Activated CD4-positive, alpha-beta T cell treated with anti-CD3 and anti-CD28 coated beads, Interleukin-2, Interleukin-6, amounts not matched to agents 100 ng/mL and 50 ng/mL, durations not matched to agents 16 hours and 8 hours (primary cell): ENCODE measurements at regions not wholly inside any gene's neighbourhood (a gene's known extent, or its start where the extent isn't known, plus 50 kb on each side); places are given as distances from the start of the nearest gene placed in this dataset.
A peak's percentile ranks its signal among the peaks of the same experiment; 100 is the strongest.
"Not testable (repeated sequence)": the region's sequence is repeated elsewhere in the genome, so short reads cannot be mapped to it uniquely, and the experiment has no call there.

Source experiments
- DNase-seq: peaks from one replicate; pipeline ENCODE4 v3.0.0-alpha.2; 2020

DNA sequence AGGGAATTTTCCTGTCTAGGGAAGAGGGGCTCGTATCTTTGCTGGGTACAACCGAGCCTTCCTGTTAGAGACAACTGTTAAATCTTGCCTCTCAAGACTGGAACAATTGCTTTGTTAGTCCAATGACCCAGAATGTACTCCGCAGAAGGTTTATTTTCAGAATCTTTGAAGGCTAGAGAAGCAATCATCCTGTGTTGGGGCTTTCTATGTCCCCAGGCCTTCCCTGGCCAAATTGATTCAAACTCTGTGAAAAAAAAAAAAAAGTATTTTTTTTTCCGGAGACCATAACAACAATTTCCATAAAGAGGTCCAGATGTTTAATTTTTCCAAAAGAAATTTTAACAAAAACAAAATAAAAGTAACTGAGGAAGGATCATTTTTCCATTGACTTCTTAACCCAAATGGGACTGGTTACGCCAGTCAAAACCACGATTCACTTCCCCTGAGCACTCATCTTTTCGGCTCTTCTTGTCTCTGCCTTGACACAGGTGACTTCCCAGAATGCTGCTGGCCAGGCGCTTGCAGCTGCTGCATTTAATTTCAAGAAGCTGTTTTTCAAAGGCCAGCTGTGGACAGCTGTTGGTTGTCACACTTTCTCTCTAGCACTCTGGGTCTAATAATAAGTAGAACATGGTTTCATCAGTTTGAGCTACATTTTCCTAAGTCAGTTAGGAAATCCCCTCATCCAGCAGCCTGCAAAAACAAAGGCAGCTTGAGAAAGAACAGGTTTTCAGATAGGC is 81.6 kb upstream of the MANSC4 start:
- DNase-seq: peak; percentile 51

DNA sequence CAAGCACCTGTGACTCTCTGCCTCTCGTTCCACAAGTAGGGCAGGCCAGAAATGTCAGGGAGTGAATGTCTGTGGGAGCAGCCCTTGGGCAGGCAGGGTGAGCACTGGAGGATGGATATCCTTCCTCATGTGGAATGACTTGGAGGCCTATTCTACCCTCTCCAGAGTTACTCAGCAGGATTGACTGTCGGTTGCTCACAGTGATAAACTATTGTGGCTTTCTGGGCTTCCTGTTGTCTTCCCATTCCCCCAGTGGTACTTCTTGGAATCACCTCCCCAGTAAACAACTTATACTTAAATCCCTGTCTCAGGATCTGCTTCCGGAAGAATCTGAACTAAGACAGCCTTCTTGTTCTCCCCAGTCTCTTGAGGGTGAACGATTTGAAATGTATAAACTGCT is 79.6 kb upstream of the MANSC4 start:
- no peak for DNase-seq

DNA sequence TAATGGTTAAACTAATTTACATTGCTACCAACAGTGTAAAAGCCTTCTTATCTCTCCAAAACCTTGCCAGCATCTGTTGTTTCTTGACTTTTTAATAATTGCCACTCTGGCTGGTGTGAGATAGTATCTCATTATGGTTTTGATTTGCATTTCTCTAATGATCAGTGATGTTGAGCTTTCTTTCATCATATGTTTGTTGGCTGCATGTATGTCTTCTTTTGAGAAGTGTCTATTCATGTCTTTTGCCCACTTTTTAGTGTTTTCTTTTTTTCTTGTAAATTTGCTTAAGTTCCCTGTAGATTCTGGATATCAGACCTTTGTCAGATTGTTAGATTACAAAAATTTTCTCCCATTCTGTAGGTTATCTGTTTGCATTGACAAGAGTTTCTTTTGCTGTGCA is 77.0 kb upstream of the MANSC4 start:
- DNase-seq: not testable (repeated sequence)

DNA sequence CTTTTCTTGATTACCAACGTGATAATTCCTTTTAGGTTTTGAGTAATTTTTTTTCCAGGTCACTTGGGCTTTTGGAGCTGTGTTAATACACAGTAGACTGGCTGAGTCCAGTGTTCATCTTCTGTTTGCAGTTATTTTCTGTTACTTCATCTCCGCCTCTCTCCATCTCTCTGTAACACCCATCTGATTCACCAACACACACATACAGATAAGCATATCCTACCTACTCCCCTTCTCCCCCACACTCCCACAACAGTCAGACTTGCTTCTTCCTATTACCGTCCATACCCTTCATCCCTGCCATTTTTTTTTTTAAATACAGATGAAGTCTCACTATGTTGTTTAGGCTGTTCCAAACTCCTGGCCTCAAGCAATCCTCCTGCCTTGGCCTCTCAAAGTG is 72.7 kb upstream of the MANSC4 start:
- no peak for DNase-seq
